GM23248 (cell line): ENCODE measurements at regions not wholly inside any gene's neighbourhood (a gene's known extent, or its start where the extent isn't known, plus 50 kb on each side); places are given as distances from the start of the nearest gene placed in this dataset.

Source experiments
- EZH2 ChIP-seq: fragments of 200-600 bp; sonication (generic); IDR thresholded peaks from 2 replicates; pipeline ENCODE4 v1.6.1; 2018; ENCODE audit warnings: antibody characterized with exemption, mild to moderate bottlenecking; ENCODE audit not compliant: insufficient read depth, poor library complexity, severe bottlenecking
- EZH2phosphoT487 ChIP-seq: fragments of 200-600 bp; sonication (generic); IDR thresholded peaks from 2 replicates; pipeline ENCODE4 v1.6.1; 2018; ENCODE audit warnings: antibody characterized with exemption, moderate library complexity, mild to moderate bottlenecking, low read depth; ENCODE audit not compliant: insufficient read depth

DNA sequence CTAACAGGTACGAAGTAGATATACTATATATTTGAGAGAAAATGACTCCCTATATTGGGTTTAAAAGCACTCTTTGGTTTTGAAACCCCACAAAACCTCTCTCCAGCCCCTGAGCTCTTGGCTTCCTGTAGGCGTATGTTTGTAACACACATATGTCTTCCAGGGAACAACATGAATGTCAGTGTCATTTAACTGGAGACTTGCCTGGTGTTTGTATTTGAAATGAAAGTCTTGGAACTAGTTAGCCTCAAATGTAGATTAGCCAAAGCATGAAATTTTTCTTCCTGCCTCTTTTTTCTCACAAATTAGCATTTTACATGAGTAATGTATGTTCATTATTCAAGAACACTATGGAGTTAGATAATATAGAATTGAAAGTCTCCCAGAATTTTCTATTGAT, 411.8 kb upstream of the ASIC2 start:
- no peak for TF ChIP-seq EZH2
- no peak for TF ChIP-seq EZH2phosphoT487
